ENCODE measurements at regions not wholly inside any gene's neighbourhood (a gene's known extent, or its start where the extent isn't known, plus 50 kb on each side); places are given as distances from the start of the nearest gene placed in this dataset.
A peak's percentile ranks its signal among the peaks of the same experiment; 100 is the strongest.
"Not testable (repeated sequence)": the region's sequence is repeated elsewhere in the genome, so short reads cannot be mapped to it uniquely, and the experiment has no call there.

- no peak for DNase-seq
Observed at GRCh38 chr18:1581581-1581980, 676.9 kb downstream of the ADCYAP1 start.

DNA sequence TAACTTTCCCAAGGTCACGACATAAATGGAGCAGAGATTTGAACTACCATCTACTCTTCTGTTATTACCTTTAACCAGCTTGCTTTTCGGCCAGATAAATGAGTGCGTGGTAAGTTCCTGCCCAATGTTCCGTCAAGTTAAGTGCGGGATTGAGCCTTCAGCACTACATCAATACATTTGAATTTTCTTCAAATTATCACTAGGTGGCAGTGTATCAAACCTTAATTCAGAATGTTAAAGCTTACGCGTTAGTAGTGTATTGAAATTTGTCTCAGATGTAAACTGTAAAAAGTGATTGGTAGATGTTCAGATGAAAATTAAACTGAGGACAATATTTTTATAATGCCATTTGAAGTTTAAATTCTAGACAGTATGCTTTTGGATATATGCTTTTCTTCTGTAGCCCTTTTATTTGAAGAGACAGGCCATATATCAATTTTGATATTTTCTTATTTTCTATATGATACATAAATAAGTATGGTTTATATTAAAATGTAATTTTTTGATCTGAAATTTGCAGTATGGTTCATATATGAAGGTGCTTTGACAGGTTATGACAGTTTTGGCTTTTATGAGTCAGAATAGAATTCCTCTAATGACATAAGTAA lies 681.3 kb downstream of the ADCYAP1 start:
- DNase-seq = no peak

DNA sequence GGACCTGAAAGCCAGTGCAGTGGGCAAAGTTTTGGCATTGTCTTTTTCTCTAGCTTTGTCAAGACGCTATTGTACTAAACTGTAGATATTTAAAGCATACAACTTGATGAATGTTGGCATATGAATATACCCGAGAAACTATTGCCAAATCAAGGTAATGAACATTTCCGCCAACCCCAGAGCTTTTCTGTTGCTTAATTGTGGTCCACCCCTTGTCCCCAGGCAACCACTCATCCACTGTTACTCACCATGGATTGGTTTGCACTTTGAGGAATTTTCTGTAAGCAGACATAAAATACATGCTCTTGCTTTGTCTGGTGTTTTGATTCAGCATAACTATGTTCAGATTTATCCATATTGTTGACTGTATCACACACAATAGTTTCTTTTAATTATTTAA lies 688.4 kb downstream of the ADCYAP1 start:
- no peak for DNase-seq

DNA sequence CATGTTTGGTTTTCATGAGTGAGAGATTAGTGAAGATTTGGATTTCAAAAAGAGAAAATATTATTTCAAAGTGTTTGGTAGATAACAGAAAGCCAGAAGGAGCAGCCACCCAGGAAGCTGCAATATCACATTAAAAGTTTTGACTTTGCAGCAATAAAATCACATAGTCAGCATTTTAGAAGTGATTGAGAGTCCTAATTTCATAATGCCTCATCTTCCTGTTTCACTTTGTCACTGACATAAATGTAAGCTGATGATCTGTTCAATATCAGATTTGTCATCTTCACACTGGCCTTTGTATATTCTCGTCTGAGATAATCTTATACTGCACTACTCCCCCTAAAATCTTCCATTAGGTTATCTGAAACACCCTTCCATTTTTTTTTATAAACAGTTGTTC lies 690.5 kb downstream of the ADCYAP1 start:
- no peak for DNase-seq

- DNase-seq = no peak
Observed at GRCh38 chr18:1599196-1599595, 694.5 kb downstream of the ADCYAP1 start.

DNA sequence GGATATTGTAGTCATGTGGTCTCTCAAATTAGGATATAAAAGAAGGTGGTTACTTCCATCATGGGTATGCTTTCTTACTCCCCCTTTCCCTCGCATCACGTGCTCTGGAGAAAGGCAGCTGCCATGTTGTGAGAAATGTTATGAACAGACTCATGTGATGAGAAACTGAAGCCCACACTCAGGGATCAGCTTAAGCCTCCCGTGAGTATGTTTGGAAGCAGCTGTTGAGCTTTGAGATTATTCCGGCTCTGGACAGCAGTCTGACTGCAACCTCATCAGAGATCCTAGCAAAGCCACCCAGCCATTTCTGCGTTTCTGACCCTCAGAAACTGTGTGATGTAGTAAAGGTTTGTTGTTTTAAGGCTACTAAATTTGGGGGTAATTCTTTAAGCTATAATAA lies 700.1 kb downstream of the ADCYAP1 start:
- DNase-seq = no peak

DNA sequence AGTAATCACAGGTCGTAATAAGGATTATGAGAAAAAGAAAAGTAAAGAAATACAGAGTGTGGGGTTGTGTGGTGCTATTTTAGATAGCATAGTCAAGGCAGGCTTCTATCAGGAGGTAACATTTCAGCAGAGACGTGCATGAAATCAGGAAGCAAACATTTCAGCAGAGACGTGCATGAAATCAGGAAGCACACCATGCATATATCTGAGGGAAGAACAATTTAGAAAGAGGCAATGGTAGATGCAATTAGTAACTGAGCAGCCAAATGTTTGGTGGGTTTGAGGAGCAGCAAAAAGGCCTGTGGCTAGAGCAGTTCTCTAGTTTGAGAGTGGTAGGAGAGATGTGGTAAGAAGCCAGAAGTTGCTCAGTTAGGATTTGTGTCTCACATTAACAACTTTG lies 713.7 kb downstream of the ADCYAP1 start:
- no peak for DNase-seq

DNA sequence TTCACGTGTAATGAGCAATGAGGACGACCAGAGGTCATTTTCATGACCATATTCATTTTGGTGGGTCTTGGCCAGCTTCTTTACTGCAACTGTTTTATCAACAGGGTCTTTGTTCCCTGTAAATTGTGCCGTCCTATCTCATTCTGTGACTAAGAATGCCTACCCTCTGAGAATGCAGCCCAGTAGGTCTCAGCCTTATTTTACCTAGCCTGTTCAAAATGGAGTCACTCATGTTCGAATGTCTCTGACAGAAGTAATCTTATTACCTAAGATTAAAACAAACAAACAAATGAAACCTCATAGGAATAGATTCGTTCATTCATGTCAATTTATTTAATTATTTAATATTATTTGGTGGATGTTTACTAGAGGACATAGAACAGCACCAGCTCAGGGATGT lies 714.8 kb downstream of the ADCYAP1 start:
- no peak for DNase-seq

GRCh38 chr18:1624612-1625011 lies 719.9 kb downstream of the ADCYAP1 start:
- no peak for DNase-seq

DNA sequence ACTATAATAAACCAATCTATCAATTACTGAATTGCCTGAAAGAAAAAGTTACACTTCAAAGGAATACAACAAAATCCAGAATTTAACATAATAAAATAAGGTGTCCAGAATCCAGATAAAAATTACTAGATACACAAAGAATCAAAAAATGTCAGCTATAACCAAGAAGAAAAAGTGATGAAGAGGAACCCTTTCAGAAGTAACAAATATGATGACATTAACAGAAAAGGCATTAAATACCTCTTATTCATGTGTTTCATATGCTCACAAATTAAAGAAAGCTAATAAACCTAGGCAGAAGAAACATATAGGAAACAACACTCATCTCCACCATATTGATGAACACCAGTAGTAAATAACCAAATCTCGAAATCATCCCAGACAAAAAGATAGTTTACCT lies 722.8 kb downstream of the ADCYAP1 start:
- DNase-seq = no peak

GRCh38 chr18:1648712-1649111 lies 744.0 kb downstream of the ADCYAP1 start:
- DNase-seq = no peak

DNA sequence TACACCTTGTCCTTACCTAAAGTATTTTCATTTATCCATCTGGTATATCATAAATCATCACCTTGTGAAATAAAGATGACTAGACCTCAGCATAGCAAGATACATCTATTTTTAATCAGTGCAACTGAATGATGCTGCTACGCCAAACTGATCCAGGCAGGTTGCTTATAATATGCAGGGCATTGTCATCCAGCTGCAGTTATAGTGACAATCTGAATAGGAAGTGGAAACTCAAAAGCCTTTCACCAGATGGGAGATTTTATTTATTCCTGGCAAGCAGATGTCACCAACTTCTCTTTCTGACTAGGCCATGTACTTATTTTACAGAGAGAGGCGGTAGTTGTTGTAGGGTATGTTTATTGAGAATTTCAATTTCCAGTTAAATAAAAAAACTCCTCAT lies 747.3 kb downstream of the ADCYAP1 start:
- no peak for DNase-seq

- DNase-seq = no peak
Observed at GRCh38 chr18:1653873-1654272, 749.2 kb downstream of the ADCYAP1 start.

GRCh38 chr18:1657876-1658275 lies 753.2 kb downstream of the ADCYAP1 start:
- no peak for DNase-seq

DNA sequence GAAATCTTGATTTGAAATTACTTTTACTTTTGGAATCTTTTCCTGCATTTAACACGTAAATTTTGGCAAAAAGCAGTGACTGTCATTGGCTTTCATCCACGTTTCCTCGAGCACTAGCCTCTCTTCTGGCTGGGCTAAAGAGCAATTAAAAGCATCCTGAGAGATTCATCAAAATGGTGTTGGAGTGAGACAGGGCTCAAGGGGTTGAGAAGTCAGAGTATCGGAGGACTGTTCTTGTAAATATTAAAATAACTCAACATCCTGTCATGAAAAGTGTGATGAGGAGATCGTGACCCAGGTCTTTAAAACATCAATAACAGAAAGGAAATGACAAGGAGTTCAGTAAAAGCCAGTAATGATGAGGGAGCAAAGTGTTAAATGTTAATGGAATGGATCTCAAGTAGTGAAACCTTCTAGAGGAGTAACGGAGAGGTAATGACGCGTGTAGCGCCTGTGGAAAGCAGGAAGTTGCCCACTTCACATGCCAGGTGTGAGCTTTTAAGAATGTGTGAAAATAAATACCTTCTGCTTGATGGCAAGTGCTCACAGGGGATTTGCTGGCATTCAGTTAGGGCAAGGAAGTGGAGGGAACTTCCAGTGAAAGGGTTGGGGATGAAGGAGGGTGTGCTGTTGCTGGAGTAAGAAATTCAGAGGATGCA lies 754.4 kb downstream of the ADCYAP1 start:
- DNase-seq = no peak

GRCh38 chr18:1663879-1664705 lies 759.4 kb downstream of the ADCYAP1 start:
- DNase-seq = peak; percentile 44

- DNase-seq = no peak
Observed at GRCh38 chr18:1665079-1665478, 760.4 kb downstream of the ADCYAP1 start.

DNA sequence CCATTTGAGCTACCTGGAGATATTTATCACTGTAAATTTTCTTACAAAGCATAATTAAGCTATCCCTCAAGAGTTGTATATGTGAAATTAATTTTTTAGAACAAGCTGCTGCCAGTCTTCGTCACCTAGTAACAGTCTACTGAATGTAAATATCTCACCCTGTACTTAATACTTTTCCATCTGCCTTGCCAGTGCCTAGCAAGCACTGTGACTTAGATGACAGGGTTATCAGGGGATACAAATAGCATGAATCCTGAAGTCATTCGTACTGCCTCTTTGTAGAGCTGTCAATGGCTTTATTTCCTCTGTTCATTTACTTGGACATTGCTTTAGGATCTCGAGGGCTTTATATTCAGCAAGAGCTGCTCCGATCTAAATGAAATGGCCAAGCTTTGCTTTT lies 763.6 kb downstream of the ADCYAP1 start:
- no peak for DNase-seq

DNA sequence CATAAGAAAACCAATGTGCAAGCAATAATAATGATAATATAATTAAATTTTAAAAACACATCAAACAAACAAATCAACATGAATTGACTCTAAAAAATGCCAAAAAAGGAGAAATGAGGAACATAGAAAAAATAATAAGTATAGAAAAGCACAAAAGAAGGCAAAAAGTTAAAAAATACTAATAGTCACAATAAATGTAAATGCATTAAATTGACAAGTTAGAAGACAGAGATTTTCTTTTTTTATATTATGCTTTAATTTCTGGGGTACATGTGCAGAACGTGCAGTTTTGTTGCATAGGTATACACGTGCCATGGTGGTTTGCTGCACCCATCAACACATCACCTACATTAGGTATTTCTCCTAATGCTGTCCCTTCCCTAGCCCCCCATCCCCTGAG lies 767.0 kb downstream of the ADCYAP1 start:
- not testable (repeated sequence) for DNase-seq

- no peak for DNase-seq
Observed at GRCh38 chr18:1676387-1676786, 771.7 kb downstream of the ADCYAP1 start.

DNA sequence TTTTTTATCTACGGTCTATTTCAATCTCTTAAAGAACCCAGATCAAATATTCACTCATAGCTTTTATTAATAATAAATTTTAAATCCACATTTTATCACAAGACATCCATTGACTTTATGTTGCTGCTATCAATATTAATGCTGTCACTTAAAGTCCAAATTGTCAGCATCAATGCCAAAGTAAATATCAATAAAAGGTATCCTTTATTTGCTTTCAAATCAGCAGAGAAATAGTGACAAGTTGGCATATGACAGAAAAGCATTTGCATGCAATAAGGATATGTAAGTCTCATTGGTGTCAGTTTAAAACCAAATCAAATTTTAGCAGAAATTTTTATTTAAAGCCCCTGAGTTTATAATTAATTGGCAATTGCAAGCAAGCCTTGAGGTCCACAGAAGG lies 775.4 kb downstream of the ADCYAP1 start:
- no peak for DNase-seq

DNA sequence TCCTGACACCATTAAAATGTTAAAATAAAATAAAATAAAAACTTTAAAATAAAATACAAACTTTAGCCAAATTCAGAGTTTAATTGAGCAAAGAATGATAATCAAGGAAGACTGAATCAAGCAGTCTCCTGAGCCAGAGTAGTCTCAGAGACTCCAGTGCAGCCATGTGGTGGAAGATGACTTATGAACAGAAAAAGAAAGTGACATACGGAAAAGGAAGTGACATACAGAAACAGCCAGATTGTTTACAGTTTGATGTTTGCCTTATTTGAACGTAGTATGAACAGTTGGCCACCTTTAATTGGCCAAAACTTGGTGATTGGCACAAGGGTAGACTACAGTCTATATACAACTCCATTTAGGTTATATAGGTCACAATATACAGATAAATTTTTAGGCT lies 787.2 kb downstream of the ADCYAP1 start:
- DNase-seq = no peak

DNA sequence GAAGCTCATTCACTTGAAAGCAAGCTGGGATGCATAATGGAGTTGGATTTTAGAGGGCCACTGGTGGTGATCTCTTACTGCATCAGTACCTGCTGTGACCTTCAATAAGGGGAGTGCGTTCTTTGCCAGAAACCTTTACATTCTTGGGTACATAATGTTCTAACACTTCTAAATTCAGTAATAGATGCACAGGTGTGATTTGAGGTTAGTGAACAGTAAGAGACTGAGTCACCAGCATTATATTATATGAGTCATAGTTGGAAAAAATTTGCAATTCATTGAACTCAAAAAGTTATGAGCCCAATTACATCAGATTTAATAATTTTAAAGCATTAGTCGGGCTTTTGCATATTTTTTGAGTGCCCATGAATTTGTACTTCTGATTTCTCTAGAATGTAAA lies 803.3 kb downstream of the ADCYAP1 start:
- no peak for DNase-seq

- DNase-seq = no peak
Observed at GRCh38 chr18:1710114-1710513, 805.4 kb downstream of the ADCYAP1 start.

Data from right forelimb (tissue), 1 donor.